ENCODE measurements at regions not wholly inside any gene's neighbourhood (a gene's known extent, or its start where the extent isn't known, plus 50 kb on each side); places are given as distances from the start of the nearest gene placed in this dataset.

DNA sequence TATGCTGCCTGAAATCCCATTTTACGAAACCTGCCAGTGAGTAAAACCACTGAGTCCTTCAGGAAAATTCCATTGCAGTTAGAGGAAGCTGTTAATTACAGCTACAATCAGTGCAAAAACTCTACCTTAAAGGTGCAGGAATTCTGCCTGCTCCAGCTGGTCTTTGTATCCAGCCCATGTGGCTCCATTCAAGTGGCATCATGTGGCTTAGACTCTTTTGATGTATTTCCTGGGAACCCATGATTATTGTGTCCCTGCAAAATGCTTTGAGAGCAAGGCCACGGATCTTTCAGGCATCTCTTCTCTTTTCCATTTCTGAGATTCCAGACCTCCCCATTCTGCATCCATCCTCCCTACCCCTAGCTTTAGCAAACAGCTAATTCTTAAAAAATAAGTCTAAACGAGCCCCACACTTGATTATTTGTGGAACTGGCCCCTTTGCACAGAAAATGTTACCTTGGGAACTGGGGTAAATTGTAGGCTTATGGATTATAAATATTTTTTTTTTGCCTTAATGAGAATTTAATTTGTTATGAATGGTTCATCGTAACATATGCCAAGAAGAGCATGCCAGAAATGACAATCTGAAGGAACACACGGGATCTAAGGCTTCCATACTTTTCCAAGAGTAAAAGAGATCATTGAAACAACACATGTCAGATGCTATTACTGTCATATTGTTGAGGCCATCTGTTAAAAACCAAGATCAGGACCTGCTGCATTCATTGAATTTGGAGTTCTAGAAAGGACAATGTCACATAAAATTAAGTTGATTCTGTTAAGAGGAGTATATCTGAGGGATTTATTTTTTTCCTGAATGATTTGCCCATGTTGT, 144.6 kb downstream of the TPH2 start:
- peak in 1 of 2 experiments; percentile 59 for DNase-seq

DNA sequence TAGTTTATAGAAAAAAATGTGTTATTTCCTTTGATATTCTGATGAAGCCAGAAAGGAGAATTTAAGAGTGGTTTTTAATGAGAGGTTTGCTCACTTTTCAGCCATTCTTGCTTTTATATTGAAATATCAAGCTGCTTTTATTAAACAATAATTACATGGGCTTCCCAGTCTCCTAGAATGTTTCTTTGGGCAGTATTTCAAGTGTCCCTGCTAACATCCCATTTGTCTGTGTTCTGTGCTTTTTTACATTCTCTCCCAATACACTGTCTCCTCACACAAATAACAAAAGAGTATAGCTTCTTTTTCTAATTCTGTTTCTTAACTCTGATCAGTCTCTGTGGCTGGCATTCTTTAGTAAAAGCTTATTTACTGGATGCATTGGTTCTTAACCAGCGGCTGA, 145.4 kb downstream of the TPH2 start:
- no peak for DNase-seq

DNA sequence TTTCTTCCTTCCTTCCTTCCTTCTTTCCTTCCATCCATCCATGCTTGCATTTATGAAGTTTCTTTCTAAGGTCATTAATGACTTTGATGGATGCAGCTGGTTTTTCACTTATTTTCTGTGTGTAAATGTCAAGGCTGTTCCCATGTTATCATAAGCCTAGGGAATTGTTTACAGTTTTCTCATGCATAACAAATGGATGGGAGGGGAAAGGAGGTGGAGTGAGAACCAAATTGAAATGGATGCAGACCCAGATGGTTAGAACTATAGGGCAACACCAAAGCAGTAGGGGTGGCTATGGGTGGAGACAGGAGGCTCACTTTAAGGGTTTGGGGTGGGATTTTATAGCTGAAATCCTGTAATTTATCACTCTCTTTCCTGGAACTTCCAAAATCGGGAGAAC, 146.2 kb downstream of the TPH2 start:
- no peak for DNase-seq

DNA sequence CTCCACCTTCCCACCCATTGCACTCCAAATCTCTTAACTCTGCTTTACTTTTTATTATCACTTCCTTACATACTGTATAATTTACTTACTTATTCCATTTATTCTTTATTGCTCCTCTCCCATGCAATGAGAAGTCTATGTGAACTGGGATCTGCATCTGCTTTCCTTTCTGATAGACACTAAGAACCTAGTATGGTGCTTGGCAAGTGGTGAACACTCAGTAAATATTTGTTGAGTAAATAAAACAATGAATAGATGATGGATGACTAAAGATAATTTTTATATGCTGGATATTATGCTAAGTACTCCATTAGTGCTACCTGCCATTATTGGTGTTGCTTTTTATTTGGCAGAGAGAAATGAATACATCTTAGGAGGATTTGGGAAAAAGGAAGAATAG, 151.0 kb downstream of the TPH2 start:
- no peak for DNase-seq

DNA sequence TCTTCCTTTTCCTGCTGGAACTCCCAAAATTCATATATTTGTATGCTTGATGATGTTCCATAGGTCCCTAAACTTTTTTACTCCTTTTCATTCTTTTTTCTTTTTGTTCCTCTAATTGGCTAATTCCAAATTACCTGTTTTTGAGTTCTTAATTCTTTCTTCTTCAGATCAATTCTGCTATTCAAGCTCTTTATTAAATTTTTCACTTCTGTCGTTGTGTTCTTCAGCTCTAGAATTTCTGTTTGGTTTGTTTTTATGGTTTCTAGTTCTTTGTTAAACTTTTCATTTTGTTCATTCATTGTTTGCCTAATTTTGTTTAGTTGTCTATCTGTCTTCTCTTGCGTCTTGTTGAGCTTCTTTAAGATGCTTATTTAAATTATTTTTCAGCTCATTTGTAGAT, 154.8 kb downstream of the TPH2 start:
- no peak for DNase-seq

DNA sequence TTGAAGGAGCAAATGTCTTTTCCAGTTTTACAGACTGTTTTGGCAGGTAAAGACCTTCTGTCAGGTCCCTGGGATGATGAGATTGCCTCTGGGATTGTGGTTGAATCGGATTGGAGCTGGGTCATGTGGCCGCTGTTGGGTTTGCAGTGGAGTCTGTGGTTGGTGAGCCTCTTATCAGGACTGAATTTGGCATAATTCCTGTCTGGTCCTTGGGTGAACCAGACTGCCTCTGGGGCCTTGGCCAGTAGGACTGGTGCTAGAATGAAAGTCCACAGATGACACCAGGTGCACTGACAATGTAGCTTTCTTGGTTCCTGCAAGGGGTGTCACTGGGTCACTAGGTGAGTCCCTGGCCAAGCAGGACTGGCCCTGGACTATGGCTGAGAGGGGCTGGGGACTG, 155.3 kb downstream of the TPH2 start:
- DNase-seq, result no peak

DNA sequence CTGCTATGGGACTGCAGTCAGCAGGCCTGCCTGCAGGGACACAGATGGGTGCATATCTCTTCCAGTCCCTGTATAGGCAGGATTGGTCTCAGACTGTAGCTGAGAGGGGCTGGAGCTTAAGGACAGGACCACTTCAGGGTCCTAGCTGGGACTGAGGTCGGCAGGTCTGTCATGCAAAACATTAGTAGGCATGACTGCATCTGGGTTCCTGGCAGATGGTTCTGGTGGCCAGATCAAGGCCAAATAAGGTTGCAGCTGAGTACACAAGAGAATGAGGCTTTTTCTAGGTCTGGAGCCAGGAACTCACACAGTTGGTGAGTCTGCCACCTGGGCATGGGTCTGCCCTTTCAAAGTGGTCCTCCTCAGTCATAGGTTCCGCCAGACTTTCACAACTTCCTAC, 155.8 kb downstream of the TPH2 start:
- no peak for DNase-seq

DNA sequence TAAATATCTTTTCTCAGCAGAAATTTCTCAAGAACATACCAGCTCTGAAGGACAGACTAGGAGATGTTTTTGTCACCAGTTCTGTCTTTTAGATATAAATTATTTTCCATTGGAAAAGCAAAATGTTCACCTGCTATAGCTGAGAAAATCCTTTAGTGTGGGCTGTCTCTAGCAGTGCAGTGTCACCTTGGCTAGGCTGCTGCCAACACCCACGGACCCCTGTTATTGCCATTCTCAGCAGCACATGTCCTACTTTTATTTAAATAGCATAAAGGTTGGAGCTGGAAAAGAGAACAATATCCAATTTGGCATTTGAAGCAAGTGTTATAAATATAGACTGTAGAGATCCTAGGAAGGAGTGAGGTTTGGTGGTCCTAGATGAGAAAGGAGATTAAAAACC, 156.4 kb downstream of the TPH2 start:
- DNase-seq, result no peak

DNA sequence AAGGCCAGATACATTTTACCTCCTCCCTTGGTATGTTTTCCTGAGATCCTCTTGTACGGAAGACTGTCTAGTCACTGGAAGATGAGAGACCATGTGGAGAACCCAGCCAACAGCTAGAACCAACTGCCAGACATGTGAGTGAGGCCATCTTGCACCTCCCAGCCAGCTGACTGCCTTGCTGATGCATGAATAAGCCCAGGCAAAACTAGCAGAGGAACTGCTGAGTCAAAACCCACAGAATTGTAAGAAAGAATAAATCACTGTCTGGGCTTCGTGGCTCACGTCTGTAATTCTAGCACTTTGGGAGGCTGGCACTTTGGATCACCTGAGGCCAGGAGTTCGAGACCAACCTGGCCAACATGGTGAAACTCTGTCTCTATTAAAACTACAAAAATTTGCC, 160.0 kb downstream of the TPH2 start:
- DNase-seq, result peak in 1 of 2 experiments; percentile 29

DNA sequence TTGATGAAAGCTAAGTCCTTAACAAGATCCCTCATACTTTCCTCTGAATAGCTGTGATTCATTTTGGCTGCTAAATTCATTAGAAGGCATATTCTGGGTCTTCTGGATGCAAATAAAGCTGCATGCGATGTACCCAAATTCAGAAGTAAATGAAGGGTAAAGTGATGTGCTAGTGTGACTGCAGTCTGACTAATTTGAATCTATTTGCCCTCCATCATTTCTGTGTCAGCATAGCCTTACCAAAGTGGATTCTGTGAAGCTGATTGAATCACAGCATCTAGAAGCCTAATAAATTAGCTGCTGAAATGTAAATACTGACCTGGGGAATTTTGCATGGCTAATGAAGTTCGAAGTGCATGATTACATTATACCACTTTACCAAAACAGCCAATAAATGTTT, 162.2 kb downstream of the TPH2 start:
- no peak for DNase-seq

DNA sequence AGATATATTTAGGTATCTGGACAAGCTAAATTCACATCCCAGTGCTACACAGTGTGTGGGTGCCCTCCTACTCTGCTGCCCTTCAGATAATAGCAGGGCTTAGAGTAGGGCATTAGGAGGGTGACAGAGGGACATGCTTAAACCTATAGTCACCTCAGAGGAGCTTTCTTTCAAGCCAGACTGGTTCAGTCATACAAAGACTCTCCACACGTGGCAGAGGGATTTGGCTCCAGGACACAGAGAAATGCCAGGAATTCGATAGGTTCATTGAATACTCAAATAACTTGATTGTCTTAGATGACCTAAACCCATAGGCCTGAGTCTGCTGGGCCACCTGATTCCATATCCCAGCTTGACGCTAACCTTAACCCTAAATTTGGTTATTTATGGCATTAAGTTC, 163.5 kb downstream of the TPH2 start:
- DNase-seq, result no peak

DNA sequence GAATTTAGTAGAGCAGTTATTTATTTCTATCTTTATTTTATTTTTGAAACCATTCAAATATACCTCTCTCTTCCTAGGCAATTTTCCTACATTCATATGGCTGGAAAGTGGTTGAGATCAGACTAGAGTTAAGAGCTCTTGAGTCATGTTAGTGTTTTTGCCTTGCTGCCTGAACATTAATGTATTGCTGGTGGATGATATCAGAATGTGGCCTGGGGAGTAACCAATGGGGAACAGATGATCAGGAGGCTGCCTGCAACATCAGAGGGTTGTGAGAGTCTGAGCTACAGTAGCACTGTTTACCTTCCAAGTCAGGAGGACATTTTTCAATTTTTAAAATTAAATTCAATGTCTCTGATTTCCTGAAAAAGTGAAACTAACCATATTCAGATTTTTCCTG, 166.3 kb upstream of the TRHDE start:
- DNase-seq, result no peak

DNA sequence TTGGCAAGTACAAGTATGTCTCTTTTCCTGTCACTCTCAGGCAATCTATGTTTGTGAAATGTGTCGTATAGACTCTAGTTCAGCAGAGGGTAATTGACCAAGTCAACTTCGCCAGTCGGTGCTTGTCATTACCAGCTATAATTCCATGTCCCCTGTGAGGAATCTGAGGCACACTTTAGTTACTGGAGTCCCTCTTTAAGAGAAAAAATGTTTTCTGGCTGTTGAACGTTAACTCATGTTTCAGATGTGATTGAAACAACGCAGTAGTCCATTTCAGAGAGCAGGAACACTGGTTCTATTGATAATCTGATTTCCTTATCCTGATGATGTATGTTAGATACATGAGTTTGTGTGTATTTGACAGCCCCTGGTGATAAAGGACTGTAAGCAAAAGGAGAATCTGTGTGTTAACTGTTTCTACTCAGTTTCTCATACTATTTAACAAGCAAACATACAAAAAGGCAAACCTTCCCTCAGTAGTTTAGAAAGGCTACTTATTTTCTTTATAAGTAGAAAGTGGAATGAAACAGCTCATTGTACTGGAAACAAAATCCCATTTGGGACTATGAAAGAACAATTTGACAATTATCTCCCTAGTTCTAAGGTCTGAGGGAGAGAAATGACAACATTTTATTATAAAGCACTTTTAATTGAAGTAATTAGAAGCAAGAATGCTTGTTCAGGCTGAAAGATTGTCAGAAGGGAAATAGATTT, 161.1 kb upstream of the TRHDE start:
- DNase-seq, result no peak

DNA sequence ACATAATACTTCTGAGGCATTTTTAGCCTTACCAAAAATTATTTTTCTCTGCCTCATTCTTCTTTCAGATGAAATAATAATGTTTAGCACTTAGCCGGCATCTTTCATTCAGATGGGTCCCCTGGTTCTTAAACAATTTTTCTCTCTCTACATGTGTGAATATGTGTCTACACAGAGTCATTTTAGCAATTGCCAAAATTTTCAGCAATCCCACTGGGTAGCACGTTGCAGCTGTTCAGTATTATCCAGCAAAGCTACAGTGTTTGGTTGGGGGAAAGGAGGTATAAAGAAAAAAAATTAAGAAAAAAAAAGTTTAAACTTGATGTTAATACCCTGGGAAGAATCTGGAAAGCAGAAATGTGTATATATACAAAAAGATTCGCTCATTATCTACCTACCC, 160.5 kb upstream of the TRHDE start:
- no peak for DNase-seq

DNA sequence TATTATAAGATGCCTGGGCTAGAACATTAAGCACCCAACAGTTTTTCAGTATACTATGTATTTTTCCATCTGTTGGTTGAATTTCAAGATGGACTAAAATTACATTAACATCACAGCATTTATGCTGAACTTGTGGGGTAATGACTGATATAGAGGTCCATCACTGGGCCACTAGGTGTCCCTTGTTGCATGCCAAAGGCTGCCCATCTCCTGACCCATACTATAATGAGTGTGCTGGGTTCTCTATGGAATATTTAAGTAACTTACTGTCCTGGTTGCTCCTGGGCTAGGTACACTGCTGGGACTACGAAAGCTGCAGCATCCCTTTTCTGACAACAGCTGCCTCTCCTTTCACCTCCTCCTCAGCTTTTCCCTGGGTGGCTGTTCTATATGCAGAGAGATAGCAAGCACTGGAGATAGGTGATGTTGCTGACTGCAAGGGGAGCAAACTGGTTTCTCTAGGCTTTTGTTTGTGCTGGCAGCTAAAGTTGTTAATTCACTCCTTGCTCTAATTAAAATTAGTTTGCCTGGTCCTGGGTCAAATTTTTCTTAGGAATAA, 138.6 kb upstream of the TRHDE start:
- no peak for DNase-seq

DNA sequence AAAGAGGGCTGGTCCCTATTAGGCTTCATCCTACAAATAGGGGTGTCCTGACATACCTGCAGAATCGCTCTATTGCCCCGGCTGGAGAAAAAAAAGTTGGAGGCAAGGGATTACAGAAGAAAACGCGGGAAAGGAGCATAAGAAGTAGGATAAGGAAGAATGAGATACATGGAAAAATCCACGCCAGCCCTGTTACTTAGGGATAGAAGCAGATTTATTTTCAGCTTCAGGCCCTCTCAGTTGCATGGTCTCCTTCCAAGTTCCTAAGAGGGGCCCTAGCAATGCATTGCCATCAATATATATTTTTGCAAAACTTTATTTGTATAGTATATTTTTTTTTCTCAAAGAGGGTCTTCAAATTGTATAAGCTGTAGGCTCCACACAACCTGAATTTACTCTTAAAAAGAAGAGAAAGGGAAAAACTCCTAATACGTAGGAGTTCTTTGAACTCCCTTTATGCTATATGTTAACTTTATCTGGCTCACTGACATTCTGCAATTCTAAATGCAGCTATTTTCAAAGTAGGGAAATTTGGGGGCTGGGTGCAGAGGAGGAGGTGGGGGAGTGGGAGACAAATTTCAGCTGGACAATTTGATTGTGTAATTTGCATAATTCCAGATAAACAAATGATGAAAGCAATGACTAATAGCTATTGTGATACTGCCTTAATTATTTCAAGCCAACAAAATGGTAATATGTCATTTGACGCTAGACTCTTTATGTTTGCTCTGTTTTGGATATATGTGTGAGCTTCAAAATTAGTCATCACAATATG, 137.7 kb upstream of the TRHDE start:
- no peak for DNase-seq

DNA sequence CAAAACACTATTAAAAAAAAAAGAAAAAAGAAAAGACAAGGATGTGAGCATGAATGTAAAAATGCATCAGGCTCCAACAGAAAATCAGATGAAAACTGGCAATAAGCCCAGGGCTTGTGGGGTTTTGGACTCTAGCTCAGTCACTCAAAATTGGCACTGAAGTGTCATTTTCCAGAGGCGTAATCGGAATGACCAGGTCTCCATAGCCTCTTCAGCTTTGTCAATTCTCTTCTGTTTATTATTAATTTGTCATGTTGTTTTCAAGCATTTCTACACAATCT, 137.2 kb upstream of the TRHDE start:
- peak; percentile 6 to 17 for DNase-seq

DNA sequence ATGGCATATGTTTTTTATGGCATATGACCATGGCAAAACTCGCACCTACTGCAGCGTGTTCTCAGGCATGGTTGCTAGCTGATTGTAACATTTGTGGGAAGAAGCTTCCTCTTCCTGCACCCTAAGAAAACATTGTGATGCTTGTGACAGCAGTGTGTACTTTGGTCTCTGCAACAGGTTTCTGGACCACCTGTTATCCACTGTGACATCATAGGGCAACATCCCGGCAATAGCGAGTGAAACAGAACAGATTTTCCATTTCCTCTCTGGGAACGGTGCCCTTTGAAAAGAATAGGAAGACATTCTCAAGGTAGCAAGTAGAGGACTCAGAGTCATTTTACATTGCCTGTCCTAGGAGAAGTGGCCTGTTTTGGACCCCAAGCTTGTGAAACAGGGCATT, 135.4 kb upstream of the TRHDE start:
- no peak for DNase-seq

DNA sequence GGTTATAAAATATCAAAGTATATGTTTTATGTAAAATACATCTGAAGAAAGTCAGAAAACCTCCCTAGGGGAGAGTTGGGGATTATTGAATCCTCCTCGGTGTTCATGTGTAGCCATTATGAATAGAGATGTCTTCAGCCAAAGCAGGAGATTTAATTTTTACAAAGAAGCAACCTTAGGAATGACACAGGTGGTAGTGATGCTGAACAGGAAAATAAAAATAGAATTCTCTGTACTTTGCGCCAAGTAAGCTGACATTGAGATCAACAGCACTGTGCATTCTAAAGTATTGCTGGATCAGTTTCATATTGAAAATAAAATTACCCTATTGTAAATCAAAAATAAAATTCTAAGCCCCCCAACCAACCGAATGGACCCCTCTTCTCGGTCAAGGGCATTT, 132.8 kb upstream of the TRHDE start:
- no peak for DNase-seq

DNA sequence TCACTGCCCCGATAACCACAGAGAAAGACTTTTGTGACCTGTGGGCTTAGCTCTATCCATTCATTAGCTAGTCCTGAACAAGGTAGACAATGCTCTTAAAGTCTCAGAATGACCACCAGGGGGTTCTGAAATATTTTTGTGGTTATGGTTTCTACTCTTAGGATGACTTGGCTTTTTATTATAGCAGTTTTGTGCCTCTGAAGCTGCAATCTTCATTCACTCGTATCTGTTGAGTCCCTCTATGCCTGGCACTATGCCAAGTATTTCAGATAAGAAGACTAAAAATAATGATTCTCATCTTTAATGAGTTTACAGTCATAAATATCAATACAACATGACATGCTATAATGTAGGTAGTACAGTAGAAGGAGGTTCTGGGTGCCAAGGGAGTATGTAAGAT, 130.8 kb upstream of the TRHDE start:
- DNase-seq, result peak in 1 of 2 experiments; percentile 12

DNA sequence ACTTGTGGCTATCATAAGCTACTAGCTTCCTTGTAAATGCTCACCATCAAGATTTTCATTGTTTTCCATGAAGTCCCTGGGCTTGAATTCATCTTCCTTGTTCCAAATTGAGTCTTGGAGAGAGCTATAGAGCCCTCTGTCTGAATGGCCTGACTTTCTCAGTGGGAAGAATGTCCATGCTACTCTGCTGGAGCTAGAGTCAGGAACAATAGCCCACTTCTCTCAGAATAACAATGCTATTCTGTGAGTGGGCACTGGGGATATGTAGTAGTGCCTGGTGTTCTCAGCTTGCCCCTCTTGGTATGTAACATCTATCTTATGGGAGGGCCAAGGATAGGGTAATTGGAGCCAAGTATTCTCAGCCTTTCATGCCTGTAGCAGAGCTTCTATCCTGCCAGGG, 127.6 kb upstream of the TRHDE start:
- no peak for DNase-seq

DNA sequence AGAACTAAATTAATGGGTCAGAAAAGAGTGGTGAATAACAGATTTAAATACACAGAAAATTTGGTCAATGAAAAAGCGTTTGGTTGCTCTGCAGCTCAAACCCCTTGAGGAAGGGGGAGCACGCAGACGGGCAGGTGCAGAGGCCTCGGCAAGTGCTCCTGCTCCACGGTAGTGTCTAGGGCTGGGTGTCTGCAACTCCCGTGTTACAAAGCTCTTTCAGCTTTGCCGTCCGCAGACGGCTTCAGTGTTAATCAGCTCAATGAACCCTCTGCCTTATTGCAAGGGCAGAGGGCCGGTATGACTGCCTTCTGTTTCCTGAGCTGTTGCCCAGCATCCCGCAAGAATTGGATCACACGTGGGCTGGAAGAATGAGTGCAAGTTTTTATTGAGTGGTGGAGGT, 125.7 kb upstream of the TRHDE start:
- no peak for DNase-seq

DNA sequence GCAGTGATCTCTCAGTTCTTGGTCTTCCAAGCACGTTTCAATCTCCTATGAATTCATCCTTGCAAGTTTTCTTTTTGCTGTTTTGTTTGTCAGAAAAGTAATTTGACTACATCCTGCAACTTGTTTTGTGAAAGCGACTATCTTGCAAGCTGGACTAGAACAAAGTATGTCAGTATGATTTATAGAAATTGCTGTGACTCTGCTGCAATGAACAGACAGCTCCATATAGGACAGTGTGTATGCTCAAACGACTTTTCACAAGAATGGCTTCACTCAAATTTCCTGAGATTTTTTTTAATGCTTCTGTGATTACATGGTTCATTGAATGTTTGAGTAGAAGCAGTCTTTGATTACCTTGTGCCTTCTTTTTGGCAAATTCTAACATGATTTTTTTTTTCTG, 123.5 kb upstream of the TRHDE start:
- no peak for DNase-seq

DNA sequence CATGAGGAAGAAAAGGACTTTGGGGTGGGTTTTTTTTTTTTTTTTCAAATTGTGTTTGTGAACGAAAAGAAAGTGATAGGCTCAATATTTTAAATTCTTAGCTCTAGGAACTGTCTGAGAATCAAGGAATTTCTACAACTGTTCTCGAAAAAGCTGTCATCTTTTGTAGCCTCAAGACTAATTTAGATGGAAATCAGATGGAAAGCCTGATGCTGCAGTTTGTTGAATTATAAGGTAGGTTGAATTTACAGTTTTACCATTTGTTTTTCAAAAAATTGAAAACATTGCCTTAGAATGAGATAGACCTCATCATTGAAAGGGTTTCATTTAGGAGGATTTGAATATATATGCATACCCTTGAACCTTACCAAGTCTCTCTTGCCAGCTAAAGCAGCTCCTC, 109.3 kb upstream of the TRHDE start:
- no peak for DNase-seq
